ENCODE measurements at regions not wholly inside any gene's neighbourhood (a gene's known extent, or its start where the extent isn't known, plus 50 kb on each side); places are given as distances from the start of the nearest gene placed in this dataset.

- no peaks in the 10 kb centered on the region for H3K9me2 ChIP-seq (ENCODE audit: insufficient read depth, low read length)
- no peaks in the 10 kb centered on the region for H4K20me1 ChIP-seq (ENCODE audit: insufficient read depth, low read length)
- POLR2A ChIA-PET, result interaction anchor here (0.9 kb wide), 1 partner anchor 81 kb away, joined by 5 read pairs; no protein-coding TSS in a partner anchor
- CTCF ChIA-PET (ENCODE audit: unreplicated experiment), result no interaction called here
- H2AFZ ChIP-seq (ENCODE audit: low read length), result no peak overlapping the region
- H3K4me3 ChIP-seq (ENCODE audit: low read depth, low read length, poor library complexity, severe bottlenecking), result no peak overlapping the region
- intact Hi-C loops (cut with micrococcal nuclease; ENCODE audit: unreplicated experiment), result no loop called here
- no peak overlapping the region for H3K27ac ChIP-seq (ENCODE audit: low read depth, low read length, poor library complexity, severe bottlenecking)
- H3K9me3 ChIP-seq (ENCODE audit: low read length), result no peaks in the 10 kb centered on the region
- no peaks in the 10 kb centered on the region for H3K36me3 ChIP-seq (ENCODE audit: insufficient read depth, low read length)
- TF ChIP-seq CTCF (conservative IDR thresholded peaks at IDR 0.05; ENCODE audit: low read length), result no peak
- no peak for TF ChIP-seq EZH2phosphoT487 (IDR thresholded peaks at IDR 0.05; ENCODE audit: borderline replicate concordance, low read depth, low read length)
- H3K79me2 ChIP-seq (ENCODE audit: insufficient read depth, low read depth, low read length), result no peaks in the 10 kb centered on the region
- no TSS peak for BruUV-seq (replicated peaks)
- DNase-seq (ENCODE audit: low spot score), result no peak
- H3K4me1 ChIP-seq (ENCODE audit: insufficient read depth, low read length, poor library complexity, severe bottlenecking), result no peaks in the 10 kb centered on the region
- H3K4me2 ChIP-seq (ENCODE audit: low read length), result no peak overlapping the region
Measured at GRCh38 chr2:42942990-42943493, 150.7 kb upstream of the HAAO start.

GRCh38 chr2:42942214-42942989 is 150.0 kb upstream of the HAAO start:
- H3K79me2 ChIP-seq (ENCODE audit: insufficient read depth, low read depth, low read length), result no peaks in the 10 kb centered on the region
- no peaks in the 10 kb centered on the region for H4K20me1 ChIP-seq (ENCODE audit: insufficient read depth, low read length)
- no peak overlapping the region for H3K4me3 ChIP-seq (ENCODE audit: low read depth, low read length, poor library complexity, severe bottlenecking)
- no peak overlapping the region for H3K27ac ChIP-seq (ENCODE audit: low read depth, low read length, poor library complexity, severe bottlenecking)
- H3K9me3 ChIP-seq (ENCODE audit: low read length), result no peaks in the 10 kb centered on the region
- H3K4me2 ChIP-seq (ENCODE audit: low read length), result no peak overlapping the region
- H3K9me2 ChIP-seq (ENCODE audit: insufficient read depth, low read length), result no peaks in the 10 kb centered on the region
- POLR2A ChIA-PET, result interaction anchor here (0.7 to 0.9 kb wide), 2 partner anchors 80 to 550 kb away, joined by 4 to 5 read pairs; no protein-coding TSS in a partner anchor
- CTCF ChIA-PET (ENCODE audit: unreplicated experiment), result no interaction called here
- DNase-seq (ENCODE audit: low spot score), result no peak
- no peak overlapping the region for H2AFZ ChIP-seq (ENCODE audit: low read length)
- intact Hi-C loops (cut with micrococcal nuclease; ENCODE audit: unreplicated experiment), result no loop called here
- BruUV-seq (replicated peaks), result no TSS peak
- H3K36me3 ChIP-seq (ENCODE audit: insufficient read depth, low read length), result no peaks in the 10 kb centered on the region
- H3K4me1 ChIP-seq (ENCODE audit: insufficient read depth, low read length, poor library complexity, severe bottlenecking), result no peaks in the 10 kb centered on the region
- TF ChIP-seq CTCF (conservative IDR thresholded peaks at IDR 0.05; ENCODE audit: low read length), result no peak

GRCh38 chr2:42941633-42942176 is 149.3 kb upstream of the HAAO start:
- DNase-seq (ENCODE audit: low spot score), result no peak
- H2AFZ ChIP-seq (ENCODE audit: low read length), result no peak overlapping the region
- no peaks in the 10 kb centered on the region for H4K20me1 ChIP-seq (ENCODE audit: insufficient read depth, low read length)
- H3K4me1 ChIP-seq (ENCODE audit: insufficient read depth, low read length, poor library complexity, severe bottlenecking), result no peaks in the 10 kb centered on the region
- CTCF ChIA-PET (ENCODE audit: unreplicated experiment), result no interaction called here
- no peaks in the 10 kb centered on the region for H3K36me3 ChIP-seq (ENCODE audit: insufficient read depth, low read length)
- intact Hi-C loops (cut with micrococcal nuclease; ENCODE audit: unreplicated experiment), result no loop called here
- H3K4me3 ChIP-seq (ENCODE audit: low read depth, low read length, poor library complexity, severe bottlenecking), result no peak overlapping the region
- no peaks in the 10 kb centered on the region for H3K9me2 ChIP-seq (ENCODE audit: insufficient read depth, low read length)
- no peaks in the 10 kb centered on the region for H3K79me2 ChIP-seq (ENCODE audit: insufficient read depth, low read depth, low read length)
- no peak overlapping the region for H3K27ac ChIP-seq (ENCODE audit: low read depth, low read length, poor library complexity, severe bottlenecking)
- TF ChIP-seq EZH2phosphoT487 (IDR thresholded peaks at IDR 0.05; ENCODE audit: borderline replicate concordance, low read depth, low read length) (no peak), CTCF (conservative IDR thresholded peaks at IDR 0.05; ENCODE audit: low read length) (no peak)
- H3K9me3 ChIP-seq (ENCODE audit: low read length), result no peaks in the 10 kb centered on the region
- POLR2A ChIA-PET, result interaction anchor here (0.9 kb wide), 2 partner anchors 80 to 82 kb away, joined by 3 to 5 read pairs; no protein-coding TSS in a partner anchor
- H3K4me2 ChIP-seq (ENCODE audit: low read length), result no peak overlapping the region
- BruUV-seq (replicated peaks), result no TSS peak

Data from OCI-LY7 (cell line).